ENCODE measurements at regions not wholly inside any gene's neighbourhood (a gene's known extent, or its start where the extent isn't known, plus 50 kb on each side); places are given as distances from the start of the nearest gene placed in this dataset.

GRCh38 chr5:94072116-94072515 is 330.7 kb upstream of the POU5F2 start:
- Histone ChIP-seq H3K4me1 (replicated peaks in 1 of 2) (peaks cover 5 to 11% of the 10 kb centered on the region in 2 donors), H3K4me3 (no peak overlapping the region), H3K9me3 (replicated peaks in 1 of 3) (peaks cover 0 to 2% (median 0%) of the 10 kb centered on the region in 3 donors), H3K27me3 (no peaks in the 10 kb centered on the region), H3K36me3 (replicated peaks in 1 of 2) (no peaks in the 10 kb centered on the region), H3K27ac (no peak overlapping the region)
- TF ChIP-seq, protein P1, sequence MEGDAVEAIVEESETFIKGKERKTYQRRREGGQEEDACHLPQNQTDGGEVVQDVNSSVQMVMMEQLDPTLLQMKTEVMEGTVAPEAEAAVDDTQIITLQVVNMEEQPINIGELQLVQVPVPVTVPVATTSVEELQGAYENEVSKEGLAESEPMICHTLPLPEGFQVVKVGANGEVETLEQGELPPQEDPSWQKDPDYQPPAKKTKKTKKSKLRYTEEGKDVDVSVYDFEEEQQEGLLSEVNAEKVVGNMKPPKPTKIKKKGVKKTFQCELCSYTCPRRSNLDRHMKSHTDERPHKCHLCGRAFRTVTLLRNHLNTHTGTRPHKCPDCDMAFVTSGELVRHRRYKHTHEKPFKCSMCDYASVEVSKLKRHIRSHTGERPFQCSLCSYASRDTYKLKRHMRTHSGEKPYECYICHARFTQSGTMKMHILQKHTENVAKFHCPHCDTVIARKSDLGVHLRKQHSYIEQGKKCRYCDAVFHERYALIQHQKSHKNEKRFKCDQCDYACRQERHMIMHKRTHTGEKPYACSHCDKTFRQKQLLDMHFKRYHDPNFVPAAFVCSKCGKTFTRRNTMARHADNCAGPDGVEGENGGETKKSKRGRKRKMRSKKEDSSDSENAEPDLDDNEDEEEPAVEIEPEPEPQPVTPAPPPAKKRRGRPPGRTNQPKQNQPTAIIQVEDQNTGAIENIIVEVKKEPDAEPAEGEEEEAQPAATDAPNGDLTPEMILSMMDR (IDR thresholded peaks at IDR 0.05) = no peak
- TF ChIP-seq POLR2A (IDR thresholded peaks at IDR 0.05) = no peak
- DNase-seq = no peak
- WGBS, 4 donors = 94 to 99% (median 95%) methylated on average over 3 of the region's 3 CpGs
- intact Hi-C loops (cut with DNase I) = no loop called here

GRCh38 chr5:94066437-94067207 is 325.2 kb upstream of the POU5F2 start:
- H3K4me3 ChIP-seq = no peak overlapping the region
- TF ChIP-seq POLR2A (IDR thresholded peaks at IDR 0.05) = no peak
- TF ChIP-seq, protein P1 (IDR thresholded peaks at IDR 0.05) = no peak
- intact Hi-C loops (cut with DNase I) = no loop called here
- H3K27me3 ChIP-seq = no peaks in the 10 kb centered on the region
- no peaks in the 10 kb centered on the region for H3K36me3 ChIP-seq (replicated peaks in 1 of 2)
- 96 to 99% (median 97%) methylated on average over 2 of the region's 2 CpGs for WGBS, 4 donors
- no peak for DNase-seq
- H3K4me1 ChIP-seq (replicated peaks in 1 of 2) = no peaks in the 10 kb centered on the region
- no peak overlapping the region for H3K27ac ChIP-seq
- H3K9me3 ChIP-seq (replicated peaks in 1 of 3) = peaks cover 0 to 14% (median 5%) of the 10 kb centered on the region in 3 donors

- H3K4me1 ChIP-seq (replicated peaks in 1 of 2) = no peaks in the 10 kb centered on the region
- DNase-seq = no peak
- intact Hi-C loops (cut with DNase I) = no loop called here
- no peak overlapping the region for H3K27ac ChIP-seq
- H3K9me3 ChIP-seq (replicated peaks in 1 of 3) = peaks cover 0 to 14% (median 5%) of the 10 kb centered on the region in 3 donors
- TF ChIP-seq, protein P1 (IDR thresholded peaks at IDR 0.05) = no peak
- no peak for TF ChIP-seq POLR2A (IDR thresholded peaks at IDR 0.05)
- no peaks in the 10 kb centered on the region for H3K36me3 ChIP-seq (replicated peaks in 1 of 2)
- no peaks in the 10 kb centered on the region for H3K27me3 ChIP-seq
- H3K4me3 ChIP-seq = no peak overlapping the region
Observed at GRCh38 chr5:94064025-94064424, 322.6 kb upstream of the POU5F2 start.

DNA sequence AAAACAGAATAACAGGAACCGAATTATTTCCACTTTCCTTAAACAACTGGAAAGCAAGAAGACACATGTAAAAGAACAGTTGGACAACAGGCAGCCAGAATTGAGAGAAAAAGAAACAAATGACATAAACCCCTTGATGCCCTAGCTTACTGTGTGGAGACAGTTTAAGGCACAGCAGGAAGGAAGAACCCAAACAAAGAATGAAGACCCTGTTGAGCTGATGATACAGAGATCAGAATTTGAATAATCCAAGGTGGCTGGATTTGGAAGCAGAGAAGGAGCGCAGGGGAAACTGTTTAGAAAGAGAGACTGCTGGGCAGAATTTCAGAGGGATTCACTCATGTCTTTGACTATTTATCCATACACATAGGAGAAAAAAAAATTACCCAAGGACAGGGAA is 316.3 kb upstream of the POU5F2 start:
- H3K27me3 ChIP-seq = no peaks in the 10 kb centered on the region
- no peak overlapping the region for H3K4me3 ChIP-seq
- no peaks in the 10 kb centered on the region for H3K9me3 ChIP-seq (replicated peaks in 1 of 3)
- DNase-seq = no peak
- 84 to 94% (median 90%) methylated on average over 2 of the region's 2 CpGs for WGBS, 4 donors
- intact Hi-C loops (cut with DNase I) = no loop called here
- TF ChIP-seq, protein P1 (IDR thresholded peaks at IDR 0.05) = no peak
- no peak for TF ChIP-seq POLR2A (IDR thresholded peaks at IDR 0.05)
- H3K36me3 ChIP-seq (replicated peaks in 1 of 2) = no peaks in the 10 kb centered on the region
- H3K4me1 ChIP-seq (replicated peaks in 1 of 2) = peaks cover 0 to 9% of the 10 kb centered on the region in 2 donors
- no peak overlapping the region for H3K27ac ChIP-seq
